Lower leg skin (tissue), 4 donors: ENCODE measurements at regions not wholly inside any gene's neighbourhood (a gene's known extent, or its start where the extent isn't known, plus 50 kb on each side); places are given as distances from the start of the nearest gene placed in this dataset.

ENCODE experiments used
- DNase-seq, 2 donors: peaks; one replicate each; pipeline ENCODE4 v3.0.0-alpha.2; 2019; ENCODE audit warnings: low spot score in 2 of 2
- H3K4me3 ChIP-seq: fragments of 200-600 bp; sonication (generic); 2 replicates; pipeline ENCODE4 v1.5.1; 2017; ENCODE audit warnings: mild to moderate bottlenecking, low read depth; ENCODE audit not compliant: poor library complexity, severe bottlenecking
- POLR2A ChIP-seq, 2 donors: fragments of 450-650 bp; IDR thresholded peaks; one replicate each; pipeline ENCODE4 v1.6.1; 2016 to 2017; ENCODE audit warnings: antibody characterized with exemption in 2 of 2, mild to moderate bottlenecking in 1 of 2, moderate library complexity in 1 of 2
- WGBS, 2 donors: methylation state at CpG; one replicate each; pipeline ENCODE4 v1.1.5; 2018; 5-methylcytosine and 5-hydroxymethylcytosine counted together
- intact Hi-C: fragments of 100-400 bp; cut with DNase I; formaldehyde crosslinking; loops from one replicate; pipeline ENCODE4 v1.15.0; 2023; ENCODE audit warnings: low total_unique reads
- TF ChIP-seq, protein P1 (sequence below), 3 donors: fragments of 450-650 bp; IDR thresholded peaks; one replicate each; pipeline ENCODE4 v1.5.1; 2016; ENCODE audit warnings: antibody characterized with exemption in 3 of 3, mild to moderate bottlenecking in 3 of 3, moderate library complexity in 2 of 3

DNA sequence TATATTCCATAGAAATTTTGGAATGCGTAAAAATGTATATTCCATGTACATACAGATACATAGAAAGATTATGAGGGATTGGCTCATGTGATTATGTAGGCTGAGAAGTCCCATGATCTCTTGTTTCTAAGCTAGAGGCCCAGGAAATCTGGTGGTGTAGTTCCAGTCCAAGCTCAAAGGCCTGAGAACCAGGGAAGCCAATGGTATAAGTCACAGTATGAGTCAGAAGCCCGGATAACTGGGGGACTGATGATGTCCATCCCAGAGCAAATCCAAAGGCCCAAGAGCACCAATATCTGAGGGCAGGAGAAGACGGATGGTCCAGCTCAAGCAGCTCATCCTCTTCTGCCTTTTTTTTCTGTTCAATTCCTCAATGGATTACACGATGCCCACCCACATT lies 385.0 kb upstream of the KLHL29 start:
- TF ChIP-seq, protein P1, sequence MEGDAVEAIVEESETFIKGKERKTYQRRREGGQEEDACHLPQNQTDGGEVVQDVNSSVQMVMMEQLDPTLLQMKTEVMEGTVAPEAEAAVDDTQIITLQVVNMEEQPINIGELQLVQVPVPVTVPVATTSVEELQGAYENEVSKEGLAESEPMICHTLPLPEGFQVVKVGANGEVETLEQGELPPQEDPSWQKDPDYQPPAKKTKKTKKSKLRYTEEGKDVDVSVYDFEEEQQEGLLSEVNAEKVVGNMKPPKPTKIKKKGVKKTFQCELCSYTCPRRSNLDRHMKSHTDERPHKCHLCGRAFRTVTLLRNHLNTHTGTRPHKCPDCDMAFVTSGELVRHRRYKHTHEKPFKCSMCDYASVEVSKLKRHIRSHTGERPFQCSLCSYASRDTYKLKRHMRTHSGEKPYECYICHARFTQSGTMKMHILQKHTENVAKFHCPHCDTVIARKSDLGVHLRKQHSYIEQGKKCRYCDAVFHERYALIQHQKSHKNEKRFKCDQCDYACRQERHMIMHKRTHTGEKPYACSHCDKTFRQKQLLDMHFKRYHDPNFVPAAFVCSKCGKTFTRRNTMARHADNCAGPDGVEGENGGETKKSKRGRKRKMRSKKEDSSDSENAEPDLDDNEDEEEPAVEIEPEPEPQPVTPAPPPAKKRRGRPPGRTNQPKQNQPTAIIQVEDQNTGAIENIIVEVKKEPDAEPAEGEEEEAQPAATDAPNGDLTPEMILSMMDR (IDR thresholded peaks at IDR 0.05): no peak
- no peak for TF ChIP-seq POLR2A (IDR thresholded peaks at IDR 0.05)
- H3K4me3 ChIP-seq: no peak overlapping the region
- DNase-seq: no peak
- WGBS, 2 donors: 82 to 84% methylated on average over 4 of the region's 4 CpGs
- intact Hi-C loops: no loop called here

DNA sequence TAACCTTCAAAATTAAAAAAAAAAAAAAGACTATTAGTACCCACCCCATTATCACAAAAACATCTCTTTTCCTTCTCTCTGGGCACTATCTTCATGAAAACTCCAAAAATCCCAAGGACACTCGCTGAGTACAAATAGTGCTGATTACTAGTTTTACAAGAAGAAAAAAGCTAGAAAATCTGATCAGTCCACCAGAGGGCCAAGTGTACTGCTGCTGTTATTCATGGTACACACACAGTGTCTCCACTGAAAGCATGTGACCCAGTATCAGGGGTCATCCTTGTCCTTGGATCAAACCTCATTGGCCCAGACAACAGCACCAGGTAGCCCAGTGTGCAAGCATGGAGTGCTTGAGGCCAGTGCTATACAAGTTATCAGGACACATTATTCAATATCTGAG lies 382.7 kb upstream of the KLHL29 start:
- 94% methylated on average over 1 of the region's 1 CpG for WGBS, 2 donors
- DNase-seq: no peak
- TF ChIP-seq POLR2A (IDR thresholded peaks at IDR 0.05): no peak
- no peak overlapping the region for H3K4me3 ChIP-seq
- intact Hi-C loops: no loop called here

DNA sequence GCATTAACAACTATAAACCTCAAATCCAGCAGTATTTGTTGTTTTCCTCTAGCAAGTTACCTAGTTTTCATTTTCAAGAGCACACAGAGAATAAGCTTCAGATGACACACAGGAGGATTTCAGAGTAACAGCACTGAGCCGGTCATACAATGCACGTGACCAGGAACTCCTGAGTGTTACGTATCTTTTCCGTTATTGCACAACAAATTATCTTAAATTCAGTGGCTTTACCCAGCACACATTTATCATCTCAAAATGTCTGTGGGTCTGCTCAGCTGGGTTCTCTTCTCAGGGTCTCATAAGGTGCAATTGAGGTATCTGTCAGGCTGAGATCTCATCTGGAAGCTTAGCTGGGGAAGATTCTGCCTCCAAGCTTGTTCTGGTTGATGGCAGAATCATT lies 379.5 kb upstream of the KLHL29 start:
- intact Hi-C loops: no loop called here
- DNase-seq: no peak
- TF ChIP-seq, protein P1 (IDR thresholded peaks at IDR 0.05): no peak
- TF ChIP-seq POLR2A (IDR thresholded peaks at IDR 0.05): no peak
- H3K4me3 ChIP-seq: no peak overlapping the region
- 84 to 96% methylated on average over 4 of the region's 4 CpGs for WGBS, 2 donors

DNA sequence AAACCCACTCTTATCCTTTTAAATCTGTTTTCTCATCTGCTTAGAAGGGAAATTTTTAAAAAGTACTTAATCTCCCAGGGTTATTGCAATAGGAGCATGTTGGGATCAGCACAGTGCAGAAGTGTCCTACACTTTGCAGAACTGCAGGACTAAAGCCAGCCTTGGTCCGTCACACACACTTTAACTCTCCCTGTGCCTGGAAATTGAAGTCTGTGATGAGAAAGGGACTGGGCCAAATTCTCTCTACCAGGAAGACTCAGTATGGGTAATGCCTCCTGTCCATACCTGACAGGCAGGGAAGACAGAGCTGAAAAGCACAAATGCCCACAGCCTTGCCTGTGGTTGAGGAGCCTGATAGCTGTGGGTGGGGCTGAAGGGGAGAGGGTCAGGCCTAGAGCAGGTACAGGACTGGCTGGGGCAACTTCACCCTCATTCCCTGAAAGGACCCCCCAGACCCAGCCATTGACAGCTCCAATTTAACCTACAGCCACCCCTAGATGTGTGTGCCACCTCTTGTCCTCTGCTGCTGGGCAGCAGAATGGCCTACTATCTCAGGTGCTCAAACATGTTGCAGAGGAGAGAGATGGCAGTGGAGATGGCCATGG lies 377.2 kb upstream of the KLHL29 start:
- TF ChIP-seq, protein P1 (IDR thresholded peaks at IDR 0.05): no peak
- no peak for TF ChIP-seq POLR2A (IDR thresholded peaks at IDR 0.05)
- WGBS, 2 donors: 90 to 96% methylated on average over 1 of the region's 1 CpG
- DNase-seq: no peak

DNA sequence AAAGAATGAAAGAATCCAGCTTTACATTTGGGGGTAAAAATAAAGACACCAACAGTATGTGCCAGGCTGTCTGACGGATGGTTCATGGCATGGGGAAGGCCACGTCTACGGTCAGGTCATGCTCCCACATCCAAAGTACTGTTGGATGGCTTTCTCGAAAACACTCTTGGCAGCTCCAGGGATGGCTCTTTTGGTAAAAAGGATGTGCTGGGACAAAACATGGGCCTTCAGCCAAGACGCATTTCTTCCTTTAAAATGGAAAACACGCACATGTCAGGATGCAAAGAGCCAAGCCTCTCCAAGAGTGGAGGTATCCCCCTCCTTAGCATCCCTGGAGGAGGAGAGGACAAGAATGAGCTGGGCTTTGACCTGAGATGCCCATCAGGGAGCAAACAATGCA lies 376.5 kb upstream of the KLHL29 start:
- TF ChIP-seq, protein P1 (IDR thresholded peaks at IDR 0.05): no peak
- no peak for TF ChIP-seq POLR2A (IDR thresholded peaks at IDR 0.05)
- H3K4me3 ChIP-seq: no peak overlapping the region
- WGBS, 2 donors: 85 to 87% methylated on average over 6 of the region's 6 CpGs
- intact Hi-C loops: no loop called here
- DNase-seq: no peak

More for the DNA sequence above, 377.2 kb upstream of the KLHL29 start:
- intact Hi-C loops: no loop called here
- no peak overlapping the region for H3K4me3 ChIP-seq

DNA sequence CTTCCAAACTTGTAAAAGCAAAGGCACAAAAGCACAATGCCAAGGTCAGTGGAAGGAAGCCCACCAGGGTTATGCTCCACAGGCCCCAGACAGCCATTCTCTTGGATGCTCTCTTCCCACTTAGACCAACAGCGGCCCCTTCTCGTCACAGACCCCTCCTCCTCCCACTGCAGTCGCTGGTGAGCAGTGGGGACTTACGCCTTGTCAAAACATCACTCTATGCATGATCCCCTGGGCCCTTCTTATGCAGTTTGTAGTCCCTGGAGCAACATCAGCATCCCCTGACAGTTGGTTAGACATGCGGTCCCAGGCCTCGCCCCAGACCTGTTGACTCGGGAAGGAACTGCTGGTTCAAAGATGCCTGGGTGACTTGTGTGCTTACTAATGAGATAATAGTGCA lies 376.0 kb upstream of the KLHL29 start:
- TF ChIP-seq POLR2A (IDR thresholded peaks at IDR 0.05): no peak
- TF ChIP-seq, protein P1 (IDR thresholded peaks at IDR 0.05): no peak
- intact Hi-C loops: no loop called here
- H3K4me3 ChIP-seq: no peak overlapping the region
- WGBS, 2 donors: 88 to 94% methylated on average over 7 of the region's 7 CpGs
- DNase-seq: no peak
